ENCODE measurements at regions not wholly inside any gene's neighbourhood (a gene's known extent, or its start where the extent isn't known, plus 50 kb on each side); places are given as distances from the start of the nearest gene placed in this dataset.

GRCh38 chr11:92443199-92443598, 218.6 kb downstream of the FAT3 start (continued):
- TF ChIP-seq KDM4A (IDR thresholded peaks at IDR 0.05; ENCODE audit: low read depth, low read length, severe bottlenecking) = no peak
- no peak for TF ChIP-seq POLR2A (IDR thresholded peaks at IDR 0.05; ENCODE audit: control extremely low read depth in 1 of 2, low read depth in 2 of 2, low read length in 2 of 2)
- TF ChIP-seq CTCF (IDR thresholded peaks at IDR 0.05; ENCODE audit: control extremely low read depth in 1 of 3, insufficient read depth in 1 of 3, low read depth in 1 of 3, low read length in 3 of 3) = no peak
